WI38 (cell line): ENCODE measurements at regions not wholly inside any gene's neighbourhood (a gene's known extent, or its start where the extent isn't known, plus 50 kb on each side); places are given as distances from the start of the nearest gene placed in this dataset.

ENCODE experiments used
- H3K4me3 ChIP-seq: 2 replicates; pipeline ENCODE4 v1.5.1; 2011; ENCODE audit warnings: low read depth, mild to moderate bottlenecking, control low read depth, low read length
- TF ChIP-seq, protein P1 (sequence below): IDR thresholded peaks from 2 replicates; pipeline ENCODE4 v1.5.1; 2012; ENCODE audit warnings: low read depth, mild to moderate bottlenecking, control low read depth, low read length

DNA sequence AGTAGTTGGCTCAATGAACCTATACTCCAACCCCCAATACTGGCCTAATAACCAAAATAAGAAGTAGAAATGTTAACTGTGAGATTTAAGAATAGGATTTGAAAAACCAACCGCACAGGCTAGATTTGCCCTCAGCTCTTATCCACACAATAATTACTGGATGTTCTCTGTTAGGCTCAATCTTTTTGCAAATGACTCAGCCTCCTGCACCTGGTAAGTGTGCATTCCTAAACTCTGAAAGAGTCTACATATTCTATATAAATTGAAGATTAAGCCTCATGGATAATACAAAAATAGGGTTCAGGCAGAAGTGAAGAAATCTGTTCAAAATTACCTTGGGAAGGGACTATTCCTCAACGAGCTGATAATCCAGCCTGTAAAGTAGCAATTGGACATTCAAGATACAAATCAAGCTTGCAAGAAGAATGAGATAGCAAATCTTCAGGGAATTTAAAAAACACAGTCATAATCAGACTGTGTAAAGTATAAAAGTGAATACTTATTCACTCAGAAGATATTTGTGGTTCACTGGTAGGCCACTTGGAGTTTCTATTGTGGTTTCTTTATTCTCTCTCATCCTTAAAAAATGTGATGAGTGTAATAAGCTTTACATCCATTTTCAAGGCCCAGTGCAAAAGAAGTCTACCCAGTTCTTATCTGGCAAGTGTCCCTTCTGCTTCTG is 931.9 kb upstream of the SOX9 start:
- 0 out of 2 replicates have a peak overlapping the region, but pooled peaks have one; percentile 5 for H3K4me3 ChIP-seq
- TF ChIP-seq, protein P1, sequence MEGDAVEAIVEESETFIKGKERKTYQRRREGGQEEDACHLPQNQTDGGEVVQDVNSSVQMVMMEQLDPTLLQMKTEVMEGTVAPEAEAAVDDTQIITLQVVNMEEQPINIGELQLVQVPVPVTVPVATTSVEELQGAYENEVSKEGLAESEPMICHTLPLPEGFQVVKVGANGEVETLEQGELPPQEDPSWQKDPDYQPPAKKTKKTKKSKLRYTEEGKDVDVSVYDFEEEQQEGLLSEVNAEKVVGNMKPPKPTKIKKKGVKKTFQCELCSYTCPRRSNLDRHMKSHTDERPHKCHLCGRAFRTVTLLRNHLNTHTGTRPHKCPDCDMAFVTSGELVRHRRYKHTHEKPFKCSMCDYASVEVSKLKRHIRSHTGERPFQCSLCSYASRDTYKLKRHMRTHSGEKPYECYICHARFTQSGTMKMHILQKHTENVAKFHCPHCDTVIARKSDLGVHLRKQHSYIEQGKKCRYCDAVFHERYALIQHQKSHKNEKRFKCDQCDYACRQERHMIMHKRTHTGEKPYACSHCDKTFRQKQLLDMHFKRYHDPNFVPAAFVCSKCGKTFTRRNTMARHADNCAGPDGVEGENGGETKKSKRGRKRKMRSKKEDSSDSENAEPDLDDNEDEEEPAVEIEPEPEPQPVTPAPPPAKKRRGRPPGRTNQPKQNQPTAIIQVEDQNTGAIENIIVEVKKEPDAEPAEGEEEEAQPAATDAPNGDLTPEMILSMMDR = no peak

DNA sequence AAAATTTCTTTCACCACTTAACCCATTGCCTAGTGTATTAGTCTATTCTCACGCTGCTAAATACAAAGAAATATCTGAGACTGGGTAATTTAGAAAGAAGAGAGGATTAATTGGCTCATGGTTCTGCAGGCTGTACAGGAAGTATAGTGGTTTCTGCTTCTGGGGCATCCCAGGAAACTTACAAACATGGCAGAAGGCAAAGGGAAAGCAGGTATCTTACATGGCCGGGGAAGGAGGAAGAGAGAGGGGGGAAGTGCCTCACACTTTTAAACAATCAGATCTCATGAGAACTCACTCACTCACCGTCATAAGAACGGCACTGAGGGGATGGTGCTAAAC is 931.4 kb upstream of the SOX9 start:
- no peak overlapping the region for H3K4me3 ChIP-seq
- TF ChIP-seq, protein P1 = no peak

DNA sequence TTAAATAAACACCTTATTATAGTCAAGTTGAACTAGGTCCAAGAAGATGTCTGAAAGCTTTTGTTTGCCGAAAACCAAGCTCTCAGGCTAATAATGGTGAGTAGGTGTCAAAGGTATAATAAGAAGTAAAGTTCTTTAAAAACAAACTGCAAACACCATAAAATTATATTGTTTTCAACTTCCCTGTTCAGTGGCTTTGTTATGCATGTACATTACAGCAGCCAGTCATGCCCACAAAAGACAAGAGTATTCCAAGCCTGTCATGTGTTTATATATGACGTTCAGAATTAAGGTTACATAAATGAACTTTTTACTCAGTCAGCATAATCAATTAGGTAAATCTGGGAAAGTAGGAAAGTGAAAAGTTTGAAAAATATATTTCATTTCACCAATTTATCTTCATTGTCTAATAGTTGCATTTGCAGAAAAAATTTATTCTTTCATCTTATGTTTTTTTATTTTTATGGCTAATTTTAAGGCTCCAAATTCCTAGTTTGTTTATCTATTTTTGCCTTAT is 928.7 kb upstream of the SOX9 start:
- TF ChIP-seq, protein P1 = no peak
- no peak overlapping the region for H3K4me3 ChIP-seq

GRCh38 chr17:71192848-71193247 is 928.0 kb upstream of the SOX9 start:
- H3K4me3 ChIP-seq = no peak overlapping the region
- TF ChIP-seq, protein P1 = no peak

DNA sequence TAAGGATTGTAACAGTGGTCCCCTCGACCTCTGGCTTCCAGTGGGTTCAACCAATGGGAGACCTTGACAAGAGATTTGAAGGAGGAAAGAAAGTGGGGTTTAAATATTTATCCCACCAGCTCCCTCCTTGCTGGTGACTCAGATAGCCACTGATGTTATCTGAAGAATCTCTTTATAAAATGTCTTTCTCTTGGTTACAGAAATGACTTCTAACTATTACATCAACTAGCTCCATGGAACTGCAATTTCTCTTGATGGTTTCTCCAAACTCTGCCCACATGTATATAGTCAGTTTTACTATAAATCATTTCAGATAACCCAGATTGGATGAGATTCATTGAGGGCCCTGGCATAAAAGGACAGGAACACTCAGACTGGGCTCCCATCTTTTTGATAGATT is 920.2 kb upstream of the SOX9 start:
- H3K4me3 ChIP-seq = no peak overlapping the region
- TF ChIP-seq, protein P1 = no peak

- TF ChIP-seq, protein P1 = no peak
Observed at GRCh38 chr17:71201639-71202038, 919.2 kb upstream of the SOX9 start.

DNA sequence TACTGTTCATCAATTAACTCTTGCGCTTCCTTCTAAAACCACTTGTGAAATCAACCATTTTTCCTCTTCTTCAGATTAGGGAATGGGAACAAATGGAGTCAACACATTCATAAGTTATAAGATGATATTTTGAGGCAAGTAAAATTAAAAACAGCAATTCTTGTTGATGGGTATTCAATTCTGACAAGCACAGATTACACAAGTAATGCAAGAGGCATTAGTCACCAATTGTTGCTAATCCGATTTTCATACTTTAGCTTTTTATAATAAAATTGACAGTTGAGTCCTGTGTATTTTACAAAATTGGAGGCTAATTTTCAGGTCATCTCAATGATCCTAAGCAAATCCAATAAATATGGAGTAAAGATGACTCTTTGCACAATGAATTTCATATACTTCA is 918.4 kb upstream of the SOX9 start:
- no peak overlapping the region for H3K4me3 ChIP-seq
- TF ChIP-seq, protein P1 = no peak

More at GRCh38 chr17:71201639-71202038, 919.2 kb upstream of the SOX9 start:
- H3K4me3 ChIP-seq = no peak overlapping the region
